GM23338 (cell line): ENCODE measurements at regions not wholly inside any gene's neighbourhood (a gene's known extent, or its start where the extent isn't known, plus 50 kb on each side); places are given as distances from the start of the nearest gene placed in this dataset.

Experiments used
- ATAC-seq: fragments of 200-7000 bp; cut with Tn5 transposase; 3 replicates; pipeline ENCODE4 v1.9.1; 2020
- DNase-seq: peaks from one replicate; pipeline ENCODE4 v3.0.0-alpha.2; 2015; ENCODE audit warnings: low spot score
- H2AFZ ChIP-seq: fragments of 200-600 bp; sonication (generic); 2 replicates; pipeline ENCODE4 v1.8.0; 2016; ENCODE audit warnings: antibody characterized with exemption, mild to moderate bottlenecking, moderate library complexity
- H3F3A ChIP-seq: fragments of 200-600 bp; sonication (generic); replicated peaks from 2 replicates; pipeline ENCODE4 v1.8.0; 2017; ENCODE audit warnings: antibody characterized with exemption, mixed run types, low read depth
- H3K27ac ChIP-seq: fragments of 200-600 bp; sonication (generic); 2 replicates; pipeline ENCODE4 v1.6.1; 2016; ENCODE audit warnings: low read depth
- H3K27me3 ChIP-seq: fragments of 200-600 bp; sonication (generic); 2 replicates; pipeline ENCODE4 v1.8.0; 2016; ENCODE audit warnings: mild to moderate bottlenecking, mixed run types, moderate library complexity; ENCODE audit not compliant: insufficient read depth
- H3K36me3 ChIP-seq: fragments of 200-600 bp; sonication (generic); 2 replicates; pipeline ENCODE4 v1.8.0; 2016; ENCODE audit warnings: mild to moderate bottlenecking; ENCODE audit not compliant: insufficient read depth
- H3K4me1 ChIP-seq: fragments of 200-600 bp; sonication (generic); 2 replicates; pipeline ENCODE4 v1.8.0; 2016; ENCODE audit warnings: mild to moderate bottlenecking, moderate library complexity; ENCODE audit not compliant: insufficient read depth
- H3K4me2 ChIP-seq: fragments of 200-600 bp; sonication (generic); 2 replicates; pipeline ENCODE4 v1.7.1; 2017; ENCODE audit warnings: mixed run types
- H3K4me3 ChIP-seq: fragments of 200-600 bp; sonication (generic); 2 replicates; pipeline ENCODE4 v1.6.1; 2016; ENCODE audit warnings: mixed run types
- H3K79me2 ChIP-seq: fragments of 200-600 bp; sonication (generic); replicated peaks from 2 replicates; pipeline ENCODE4 v1.8.0; 2017; ENCODE audit warnings: mild to moderate bottlenecking; ENCODE audit not compliant: insufficient read depth
- H3K9me2 ChIP-seq: fragments of 200-600 bp; sonication (generic); 2 replicates; pipeline ENCODE4 v1.8.0; 2017; ENCODE audit not compliant: insufficient read depth
- H4K20me1 ChIP-seq: fragments of 200-600 bp; sonication (generic); replicated peaks from 2 replicates; pipeline ENCODE4 v1.8.0; 2017; ENCODE audit warnings: mild to moderate bottlenecking; ENCODE audit not compliant: insufficient read depth
- H3K27ac Mint-ChIP-seq: 2 replicates; pipeline ENCODE4 v1.8.0; 2020; ENCODE audit warnings: inconsistent platforms, mild to moderate bottlenecking, moderate library complexity, mixed read lengths
- H3K27me3 Mint-ChIP-seq: 3 replicates; pipeline ENCODE4 v1.8.0; 2022; ENCODE audit warnings: low read depth, mild to moderate bottlenecking, moderate library complexity, mixed read lengths, inconsistent platforms; ENCODE audit not compliant: insufficient read depth, poor library complexity
- H3K36me3 Mint-ChIP-seq: 3 replicates; pipeline ENCODE4 v1.8.0; 2021; ENCODE audit warnings: low read depth, mild to moderate bottlenecking, inconsistent platforms, moderate library complexity, mixed read lengths
- H3K4me1 Mint-ChIP-seq: 3 replicates; pipeline ENCODE4 v1.8.0; 2020; ENCODE audit warnings: mild to moderate bottlenecking, inconsistent platforms, mixed read lengths
- H3K4me3 Mint-ChIP-seq: 3 replicates; pipeline ENCODE4 v1.8.0; 2021; ENCODE audit warnings: moderate library complexity, mild to moderate bottlenecking, inconsistent platforms, mixed read lengths
- H3K9me3 Mint-ChIP-seq: 3 replicates; pipeline ENCODE4 v1.8.0; 2020; ENCODE audit warnings: moderate library complexity, mild to moderate bottlenecking, inconsistent platforms, mixed read lengths
- CREB1 ChIP-seq: fragments of 250-450 bp; sonication (Bioruptor Pico); IDR thresholded peaks from 2 replicates; pipeline ENCODE4 v1.5.0; 2020; ENCODE audit warnings: low read depth, mild to moderate bottlenecking, moderate library complexity
- CTCF ChIP-seq, 2 experiments: fragments of 200-600 bp in 1 of 2; sonication (generic) in 1 of 2; conservative IDR thresholded peaks; 2 replicates each; pipeline versions ENCODE4 v1.5.1 to v1.6.1; 2016 to 2017; ENCODE audit warnings: antibody characterized with exemption in 2 of 2, low read depth in 2 of 2, mild to moderate bottlenecking in 2 of 2, moderate library complexity in 1 of 2
- ETS1 ChIP-seq: IDR thresholded peaks from 2 replicates; pipeline ENCODE4 v1.6.1; 2016; ENCODE audit warnings: antibody characterized with exemption
- EZH2 ChIP-seq: fragments of 200-600 bp; sonication (generic); IDR thresholded peaks from one replicate; pipeline ENCODE4 v1.8.0; 2017; ENCODE audit warnings: antibody characterized with exemption, mild to moderate bottlenecking, low read depth; ENCODE audit not compliant: unreplicated experiment
- EZH2phosphoT487 ChIP-seq: fragments of 200-600 bp; sonication (generic); IDR thresholded peaks from one replicate; pipeline ENCODE4 v1.8.1; 2018; ENCODE audit warnings: antibody characterized with exemption; ENCODE audit not compliant: unreplicated experiment
- JUNB ChIP-seq: IDR thresholded peaks from one replicate; pipeline ENCODE4 v1.6.1; 2016; ENCODE audit warnings: antibody characterized with exemption; ENCODE audit not compliant: unreplicated experiment
- NANOG ChIP-seq: IDR thresholded peaks from 2 replicates; pipeline ENCODE4 v1.6.1; 2016; ENCODE audit warnings: antibody characterized with exemption, borderline replicate concordance
- POLR2AphosphoS5 ChIP-seq: IDR thresholded peaks from 2 replicates; pipeline ENCODE4 v1.6.1; 2016; ENCODE audit warnings: antibody characterized with exemption, low read depth
- REST ChIP-seq: IDR thresholded peaks from one replicate; pipeline ENCODE4 v1.6.1; 2018; ENCODE audit warnings: antibody characterized with exemption; ENCODE audit not compliant: unreplicated experiment
- STAT1 ChIP-seq: IDR thresholded peaks from one replicate; pipeline ENCODE4 v1.6.1; 2016; ENCODE audit warnings: antibody characterized with exemption; ENCODE audit not compliant: unreplicated experiment
- ZNF114 ChIP-seq: fragments of 250-450 bp; sonication (Bioruptor Pico); IDR thresholded peaks from 2 replicates; pipeline ENCODE4 v1.5.0; 2020; ENCODE audit warnings: mild to moderate bottlenecking, moderate library complexity
- ZNF331 ChIP-seq: fragments of 250-450 bp; sonication (Bioruptor Pico); IDR thresholded peaks from 2 replicates; pipeline ENCODE4 v1.5.0; 2020; ENCODE audit warnings: low read depth, mild to moderate bottlenecking, moderate library complexity
- ZNF462 ChIP-seq: fragments of 250-450 bp; sonication (Bioruptor Pico); IDR thresholded peaks from 2 replicates; pipeline ENCODE4 v1.5.0; 2020; ENCODE audit warnings: mild to moderate bottlenecking, moderate library complexity

- no peak for TF ChIP-seq ZNF462 (CRISPR knock-in tag)
These were observed 316.3 kb downstream of the SLC6A15 start (continued) for GRCh38 chr12:84596266-84596665.

GRCh38 chr12:84594157-84594556, 318.4 kb downstream of the SLC6A15 start:
- H3K27ac ChIP-seq = no peak overlapping the region
- H3K9me2 ChIP-seq = no peaks in the 10 kb centered on the region
- no peak overlapping the region for H3K4me3 Mint-ChIP-seq
- H4K20me1 ChIP-seq = no peaks in the 10 kb centered on the region
- peaks cover 18% of the 10 kb centered on the region for H3K4me1 ChIP-seq
- H3K9me3 Mint-ChIP-seq = peaks cover 2% of the 10 kb centered on the region; the same call in 1 of the 3 replicates
- peaks cover 15% of the 10 kb centered on the region for H3K4me1 Mint-ChIP-seq
- H2AFZ ChIP-seq = no peak overlapping the region
- no peaks in the 10 kb centered on the region for H3K27me3 ChIP-seq
- H3K27me3 Mint-ChIP-seq = no peaks in the 10 kb centered on the region
- no peaks in the 10 kb centered on the region for H3K79me2 ChIP-seq
- DNase-seq = no peak
- no peak for TF ChIP-seq NANOG
- TF ChIP-seq ZNF331 = no peak
- no peak for TF ChIP-seq EZH2phosphoT487
- no peak for TF ChIP-seq CREB1 (CRISPR knock-in tag)
- TF ChIP-seq JUNB = no peak
- no peak for TF ChIP-seq CTCF (conservative IDR thresholded peaks at IDR 0.05; ENCODE audit: low read depth in 2 of 2)
- no peak for TF ChIP-seq ETS1
- TF ChIP-seq POLR2AphosphoS5 = no peak
- TF ChIP-seq ZNF114 (CRISPR knock-in tag) = no peak
- TF ChIP-seq EZH2 = no peak
- TF ChIP-seq REST = no peak
- no peak for TF ChIP-seq STAT1
- no peak overlapping the region for H3K27ac Mint-ChIP-seq
- no peaks in the 10 kb centered on the region for H3K36me3 Mint-ChIP-seq
- no peaks in the 10 kb centered on the region for H3K36me3 ChIP-seq
- no peak overlapping the region for H3K4me2 ChIP-seq
- H3F3A ChIP-seq = no peaks in the 10 kb centered on the region
- H3K4me3 ChIP-seq = no peak overlapping the region
- ATAC-seq = no peak
